ENCODE measurements at regions not wholly inside any gene's neighbourhood (a gene's known extent, or its start where the extent isn't known, plus 50 kb on each side); places are given as distances from the start of the nearest gene placed in this dataset.

DNA sequence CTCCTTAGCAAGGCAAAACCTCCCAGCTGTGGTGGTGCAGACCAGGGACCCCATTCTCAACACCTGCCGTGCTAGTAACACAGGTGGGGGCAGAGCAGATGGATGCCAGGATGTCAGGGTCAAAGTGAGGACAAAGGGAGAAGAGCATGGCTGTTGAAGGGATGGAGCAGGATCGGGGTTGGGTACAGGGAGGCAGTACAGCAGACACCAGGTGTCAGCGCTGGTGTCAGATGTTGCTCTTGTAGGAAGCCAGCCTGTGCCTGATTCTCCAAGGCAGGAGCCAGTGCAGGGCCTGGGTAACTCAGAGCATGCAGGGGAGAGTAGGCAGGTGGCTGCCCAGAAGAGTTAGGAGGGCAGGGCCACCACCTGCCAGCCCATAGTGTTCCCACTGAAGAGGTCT, 222.1 kb upstream of the SPRED2 start:
- Histone ChIP-seq H3K23me2 (ENCODE audit: low read depth, low read length) (no peaks in the 10 kb centered on the region), H3K4ac (replicated peaks; ENCODE audit: insufficient read length, low read depth, low read length) (no peak overlapping the region), H3K36me3 (ENCODE audit: control insufficient read depth in 2 of 4, insufficient read depth in 4 of 4, low read length in 3 of 4) (no peaks in the 10 kb centered on the region), H2AK5ac (ENCODE audit: low read depth, low read length) (no peak overlapping the region), H2AFZ (ENCODE audit: low read length) (no peak overlapping the region), H3K4me1 (replicated peaks in 1 of 4; ENCODE audit: control insufficient read depth in 3 of 4, insufficient read depth in 4 of 4, low read length in 3 of 4) (peaks cover 0 to 3% (median 0%) of the 10 kb centered on the region in 4 experiments; a peak in 2 of 7 replicates), H3K4me2 (ENCODE audit: insufficient read depth in 1 of 2, low read depth in 2 of 2, low read length in 2 of 2) (no peak overlapping the region), H3K18ac (ENCODE audit: extremely low read depth, low read length) (no peak overlapping the region), H2BK120ac (replicated peaks; ENCODE audit: low read depth, low read length) (no peak overlapping the region), H3K27ac (ENCODE audit: low read depth, low read length) (no peak overlapping the region), H2BK12ac (ENCODE audit: low read depth, low read length) (no peak overlapping the region), H3K56ac (replicated peaks; ENCODE audit: insufficient read length, low read depth, low read length) (no peak overlapping the region), H4K5ac (ENCODE audit: insufficient read length, low read depth, low read length) (no peak overlapping the region), H2BK15ac (ENCODE audit: low read length) (no peak overlapping the region), H3K9me3 (ENCODE audit: insufficient read depth in 2 of 2, low read depth in 1 of 2, low read length in 1 of 2) (no peaks in the 10 kb centered on the region), H3K14ac (ENCODE audit: insufficient read length) (no peak overlapping the region), H3K23ac (ENCODE audit: insufficient read length) (no peak overlapping the region), H2BK20ac (ENCODE audit: low read length) (no peak overlapping the region), H4K8ac (ENCODE audit: extremely low read depth, insufficient read depth, low read length) (no peak overlapping the region), H3K79me2 (ENCODE audit: control insufficient read depth in 1 of 2, insufficient read depth in 2 of 2, low read length in 2 of 2) (no peaks in the 10 kb centered on the region), H3K4me3 (ENCODE audit: extremely low read depth in 1 of 4, insufficient read depth in 2 of 4, low read depth in 3 of 4, low read length in 4 of 4) (no peak overlapping the region), H3K27me3 (replicated peaks in 1 of 4; ENCODE audit: control insufficient read depth in 3 of 4, extremely low read depth in 1 of 4, insufficient read depth in 3 of 4, low read length in 3 of 4) (no peaks in the 10 kb centered on the region; a peak in 1 of 7 replicates), H3K79me1 (ENCODE audit: low read depth, low read length) (no peaks in the 10 kb centered on the region), H4K91ac (replicated peaks; ENCODE audit: insufficient read length, low read length) (no peak overlapping the region), H2BK5ac (ENCODE audit: low read depth, low read length) (no peak overlapping the region), H4K20me1 (replicated peaks in 1 of 2; ENCODE audit: control insufficient read depth in 1 of 2, insufficient read depth in 2 of 2, low read length in 2 of 2) (no peaks in the 10 kb centered on the region), H3K9ac (replicated peaks in 1 of 4; ENCODE audit: extremely low read depth in 1 of 4, low read depth in 3 of 4, low read length in 3 of 4) (no peak overlapping the region)
- CTCF ChIA-PET (ENCODE audit: partially characterized antibody), result interaction anchor here (0.6 to 4.3 kb wide), 3 partner anchors 12 to 57 kb away, joined by 3 to 28 read pairs (median 4); no protein-coding TSS in a partner anchor
- POLR2A ChIA-PET (ENCODE audit: partially characterized antibody), result no interaction called here
- DNase-seq (ENCODE audit: low read depth in 1 of 2, low spot score in 2 of 2) (no peak), FAIRE-seq (no peak)
- 91% methylated on average over 3 of the region's 3 CpGs; no CpG with 5 or more reads in 1 of the 2 experiments for WGBS, 2 experiments (ENCODE audit: extremely low coverage in 1 of 2, insufficient coverage in 1 of 2, insufficient read length in 1 of 2, insufficient replicate concordance in 2 of 2, low coverage in 1 of 2, low lambda C conversion rate in 2 of 2, missing lambda C conversion rate in 1 of 2)
- TF ChIP-seq PHF8 (conservative IDR thresholded peaks at IDR 0.05; ENCODE audit: low read depth, low read length) (no peak), TAF1 (IDR thresholded peaks at IDR 0.05; ENCODE audit: low read depth, low read length) (no peak), TAF7 (optimal IDR thresholded peaks at IDR 0.05; ENCODE audit: borderline replicate concordance, low read depth, low read length) (no peak), POLR2AphosphoS5 (IDR thresholded peaks at IDR 0.05; ENCODE audit: low read depth, low read length) (no peak)
- TF ChIP-seq, protein P1, sequence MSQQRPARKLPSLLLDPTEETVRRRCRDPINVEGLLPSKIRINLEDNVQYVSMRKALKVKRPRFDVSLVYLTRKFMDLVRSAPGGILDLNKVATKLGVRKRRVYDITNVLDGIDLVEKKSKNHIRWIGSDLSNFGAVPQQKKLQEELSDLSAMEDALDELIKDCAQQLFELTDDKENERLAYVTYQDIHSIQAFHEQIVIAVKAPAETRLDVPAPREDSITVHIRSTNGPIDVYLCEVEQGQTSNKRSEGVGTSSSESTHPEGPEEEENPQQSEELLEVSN (IDR thresholded peaks at IDR 0.05), result no peak
